ENCODE measurements at regions not wholly inside any gene's neighbourhood (a gene's known extent, or its start where the extent isn't known, plus 50 kb on each side); places are given as distances from the start of the nearest gene placed in this dataset.
A peak's percentile ranks its signal among the peaks of the same experiment; 100 is the strongest.

- TF ChIP-seq CTCF (IDR thresholded peaks at IDR 0.05; ENCODE audit: extremely low read depth in 1 of 2, insufficient read depth in 1 of 2, low read depth in 1 of 2, low read length in 2 of 2) (no peak), FOS (IDR thresholded peaks at IDR 0.05; ENCODE audit: borderline replicate concordance, insufficient read depth, low read length) (peak; percentile 91), POLR2A (IDR thresholded peaks at IDR 0.05; ENCODE audit: low read depth, low read length) (no peak)
Observed at GRCh38 chr18:8890957-8891464, 185.7 kb downstream of the MTCL1 start.
